WERI-Rb-1 (cell line): ENCODE measurements at regions not wholly inside any gene's neighbourhood (a gene's known extent, or its start where the extent isn't known, plus 50 kb on each side); places are given as distances from the start of the nearest gene placed in this dataset.

Experiments used
- DNase-seq: peaks from one replicate; pipeline ENCODE4 v3.0.0-alpha.2; 2020
- H3K27ac ChIP-seq: fragments of 250-450 bp; sonication (Bioruptor Pico); 2 replicates; pipeline ENCODE4 v1.5.1; 2020; ENCODE audit warnings: mild to moderate bottlenecking, moderate library complexity
- H3K27me3 ChIP-seq: fragments of 250-450 bp; sonication (Bioruptor Pico); 2 replicates; pipeline ENCODE4 v1.5.1; 2021; ENCODE audit warnings: mild to moderate bottlenecking, low read depth, moderate library complexity; ENCODE audit not compliant: insufficient read depth, severe bottlenecking
- H3K36me3 ChIP-seq: fragments of 250-450 bp; sonication (Bioruptor Pico); 2 replicates; pipeline ENCODE4 v1.5.1; 2020; ENCODE audit warnings: mild to moderate bottlenecking, moderate library complexity
- H3K4me3 ChIP-seq: 2 replicates; pipeline ENCODE4 v1.5.1; 2011; ENCODE audit warnings: low read depth, mild to moderate bottlenecking, control low read depth, low read length
- H3K9me3 ChIP-seq: fragments of 250-450 bp; sonication (Bioruptor Pico); 2 replicates; pipeline ENCODE4 v1.5.1; 2021; ENCODE audit warnings: mild to moderate bottlenecking, moderate library complexity; ENCODE audit not compliant: severe bottlenecking
- TF ChIP-seq, protein P1 (sequence below): IDR thresholded peaks from 2 replicates; pipeline ENCODE4 v1.5.1; 2011; ENCODE audit warnings: low read depth, mild to moderate bottlenecking, control low read depth, inconsistent platforms, low read length

DNA sequence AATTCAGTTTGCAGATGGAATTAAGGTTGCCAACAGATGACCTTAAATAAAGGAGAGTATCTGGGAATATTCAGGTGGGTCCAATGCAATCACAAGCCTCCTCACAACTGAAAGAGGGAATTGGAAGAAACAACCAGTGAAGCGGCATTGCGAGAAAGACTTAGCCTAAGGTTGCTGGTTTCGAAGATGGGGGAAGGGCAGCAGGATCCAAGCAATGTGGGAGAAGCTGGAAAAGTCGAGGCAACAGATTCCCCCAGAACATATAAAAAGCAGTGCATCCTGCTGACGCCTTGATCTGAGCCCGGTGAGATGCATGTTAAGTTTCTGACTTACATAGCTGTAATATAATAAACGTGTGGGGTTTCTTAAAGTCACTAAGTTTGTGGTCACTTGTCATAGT lies 162.5 kb downstream of the NDUFA10 start:
- Histone ChIP-seq H3K9me3 (peaks cover 3% of the 10 kb centered on the region), H3K27ac (no peak overlapping the region), H3K27me3 (no peaks in the 10 kb centered on the region), H3K36me3 (no peaks in the 10 kb centered on the region), H3K4me3 (no peak overlapping the region)
- no peak for DNase-seq
- TF ChIP-seq, protein P1, sequence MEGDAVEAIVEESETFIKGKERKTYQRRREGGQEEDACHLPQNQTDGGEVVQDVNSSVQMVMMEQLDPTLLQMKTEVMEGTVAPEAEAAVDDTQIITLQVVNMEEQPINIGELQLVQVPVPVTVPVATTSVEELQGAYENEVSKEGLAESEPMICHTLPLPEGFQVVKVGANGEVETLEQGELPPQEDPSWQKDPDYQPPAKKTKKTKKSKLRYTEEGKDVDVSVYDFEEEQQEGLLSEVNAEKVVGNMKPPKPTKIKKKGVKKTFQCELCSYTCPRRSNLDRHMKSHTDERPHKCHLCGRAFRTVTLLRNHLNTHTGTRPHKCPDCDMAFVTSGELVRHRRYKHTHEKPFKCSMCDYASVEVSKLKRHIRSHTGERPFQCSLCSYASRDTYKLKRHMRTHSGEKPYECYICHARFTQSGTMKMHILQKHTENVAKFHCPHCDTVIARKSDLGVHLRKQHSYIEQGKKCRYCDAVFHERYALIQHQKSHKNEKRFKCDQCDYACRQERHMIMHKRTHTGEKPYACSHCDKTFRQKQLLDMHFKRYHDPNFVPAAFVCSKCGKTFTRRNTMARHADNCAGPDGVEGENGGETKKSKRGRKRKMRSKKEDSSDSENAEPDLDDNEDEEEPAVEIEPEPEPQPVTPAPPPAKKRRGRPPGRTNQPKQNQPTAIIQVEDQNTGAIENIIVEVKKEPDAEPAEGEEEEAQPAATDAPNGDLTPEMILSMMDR, result no peak

DNA sequence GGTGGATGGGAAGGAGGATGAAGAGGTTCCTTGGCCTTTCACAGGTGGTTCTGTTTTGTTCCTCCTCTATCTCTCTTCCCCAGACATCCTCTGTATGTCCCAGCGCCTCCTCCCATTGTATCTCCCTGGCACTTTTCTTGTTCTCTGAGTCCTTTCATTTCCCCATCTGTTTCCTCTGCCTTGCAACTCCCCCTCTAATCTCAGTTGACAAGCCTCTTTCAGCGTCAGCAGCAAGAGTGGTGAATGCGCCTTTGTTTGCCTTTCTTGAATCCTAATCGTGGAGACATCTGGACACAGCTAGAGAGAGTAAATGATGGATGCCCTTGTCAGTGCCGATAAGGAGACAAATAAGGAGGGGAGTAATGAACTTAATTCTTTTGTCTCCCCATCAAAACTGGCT lies 167.0 kb downstream of the NDUFA10 start:
- DNase-seq, result peak; percentile 71
- H3K4me3 ChIP-seq, result no peak overlapping the region; the same call in 1 of the 2 replicates
- H3K27me3 ChIP-seq, result no peaks in the 10 kb centered on the region
- TF ChIP-seq, protein P1, result no peak
- peak overlapping the region; percentile 67 for H3K27ac ChIP-seq
- H3K9me3 ChIP-seq, result peaks cover 2% of the 10 kb centered on the region
- H3K36me3 ChIP-seq, result no peaks in the 10 kb centered on the region

DNA sequence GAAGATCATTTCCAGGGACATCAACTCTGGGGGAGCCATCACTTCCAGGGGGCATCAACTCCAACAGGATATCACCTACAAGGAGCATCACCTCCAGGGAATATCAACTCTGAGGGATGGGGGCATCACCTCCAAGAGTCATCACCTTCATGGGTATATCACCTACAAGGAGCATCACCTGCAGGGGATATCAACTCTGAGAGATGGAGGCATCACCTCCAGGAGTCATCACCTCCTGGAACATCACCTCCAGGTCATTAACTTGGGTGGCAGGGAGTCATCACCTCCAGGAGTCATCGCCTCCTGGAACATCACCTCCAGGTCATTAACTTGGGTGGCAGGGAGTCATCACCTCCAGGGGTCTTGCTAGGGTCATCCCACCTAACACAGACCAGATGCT lies 167.6 kb downstream of the NDUFA10 start:
- no peak for DNase-seq
- Histone ChIP-seq H3K27ac (peak overlapping the region; percentile 67), H3K36me3 (no peaks in the 10 kb centered on the region), H3K9me3 (peaks cover 2% of the 10 kb centered on the region), H3K27me3 (no peaks in the 10 kb centered on the region), H3K4me3 (no peak overlapping the region)
- TF ChIP-seq, protein P1, result no peak

DNA sequence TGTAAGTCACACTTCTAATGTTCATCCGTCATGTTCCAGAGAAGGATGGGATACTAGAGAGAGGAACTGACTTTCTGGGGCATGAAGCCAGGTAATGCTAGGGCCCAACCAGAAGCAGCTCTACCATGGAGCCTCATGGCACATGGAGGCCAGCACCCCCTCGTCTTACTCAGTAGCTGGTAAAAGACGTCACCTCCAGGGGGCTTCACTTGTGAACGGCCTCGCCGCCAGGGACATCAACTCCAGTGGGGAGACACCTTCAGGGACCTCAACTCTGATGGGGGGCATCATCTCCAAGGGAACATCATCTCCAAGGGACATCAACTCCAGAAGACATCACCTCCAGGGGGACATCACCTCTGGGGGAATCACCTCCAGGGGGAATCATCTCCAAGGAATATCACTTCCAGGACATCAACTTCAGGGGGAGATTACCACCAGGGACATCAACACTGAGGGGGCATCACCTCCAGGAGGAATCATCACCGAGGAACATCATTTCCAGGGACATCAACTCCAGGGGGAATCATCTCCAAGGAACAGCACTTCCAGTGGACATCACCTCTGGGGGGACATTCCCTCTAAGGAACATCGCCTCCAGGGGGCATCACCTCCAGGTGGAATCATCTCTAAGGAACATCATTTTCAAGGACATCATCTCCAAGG lies 168.4 kb downstream of the NDUFA10 start:
- Histone ChIP-seq H3K9me3 (peaks cover 2% of the 10 kb centered on the region), H3K27ac (no peak overlapping the region)
- TF ChIP-seq, protein P1, result no peak

DNA sequence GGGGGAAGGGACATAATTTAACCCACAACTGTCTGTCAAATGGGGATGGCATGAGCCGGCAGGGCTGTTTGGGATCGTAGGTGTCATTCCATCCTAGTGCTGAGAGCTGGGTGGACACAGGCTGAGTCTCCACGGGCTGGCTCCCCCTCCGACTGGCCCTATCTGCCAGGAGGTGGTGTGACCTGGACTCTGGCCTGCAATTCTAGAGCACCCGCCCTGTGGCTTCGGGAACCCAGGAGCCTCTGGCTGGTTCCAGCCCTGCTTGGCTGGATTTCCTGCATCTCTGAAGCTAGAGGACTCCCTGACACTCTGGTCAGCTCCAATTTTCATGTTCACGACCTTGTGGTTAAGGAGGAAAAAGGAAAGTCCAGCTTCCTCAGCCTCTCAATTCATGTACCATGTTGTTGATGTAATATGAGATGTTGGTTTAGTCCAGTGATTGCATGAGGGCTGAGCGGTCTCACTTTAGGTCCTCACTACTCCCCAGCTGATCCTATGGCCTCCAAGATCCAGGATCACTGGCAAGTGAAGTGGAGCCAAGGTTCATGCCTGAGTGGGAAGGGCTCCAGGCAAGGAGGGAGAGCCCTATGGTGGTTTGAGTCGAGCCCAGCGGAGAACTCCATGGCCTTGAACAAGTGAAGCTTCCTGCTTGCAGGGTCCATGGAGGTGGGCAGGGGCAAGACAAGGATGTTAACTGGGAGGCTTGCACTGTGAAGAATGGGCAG lies 169.1 kb downstream of the NDUFA10 start:
- Histone ChIP-seq H3K9me3 (peaks cover 2% of the 10 kb centered on the region), H3K27me3 (no peaks in the 10 kb centered on the region), H3K4me3 (no peak overlapping the region), H3K27ac (no peak overlapping the region), H3K36me3 (no peaks in the 10 kb centered on the region)
- TF ChIP-seq, protein P1, result no peak
- no peak for DNase-seq

More for the DNA sequence above, 168.4 kb downstream of the NDUFA10 start:
- no peaks in the 10 kb centered on the region for H3K27me3 ChIP-seq
- no peaks in the 10 kb centered on the region for H3K36me3 ChIP-seq
- no peak overlapping the region for H3K4me3 ChIP-seq
- DNase-seq, result no peak
